Panc1 (cell line): ENCODE measurements at regions not wholly inside any gene's neighbourhood (a gene's known extent, or its start where the extent isn't known, plus 50 kb on each side); places are given as distances from the start of the nearest gene placed in this dataset.

Source experiments
- ATAC-seq: fragments of 200-7000 bp; cut with Tn5 transposase; 2 replicates; pipeline ENCODE4 v1.9.1; 2020; ENCODE audit warnings: mild to moderate bottlenecking, moderate library complexity
- BruUV-seq: library from RNA; stranded (reverse); fragments of 400-500 nt; replicated peaks from 2 replicates; lab custom pipeline; 2021; lab: Mats Ljungman, UMichigan
- CTCF ChIA-PET: fragments of 300-600 bp; sonication (Branson Sonifier 250); formaldehyde crosslinking; loops from one replicate; lab custom pipeline; 2022; ENCODE audit warnings: antibody characterized with exemption; lab: Charles Lee
- POLR2A ChIA-PET: fragments of 300-600 bp; sonication (Branson Sonifier 250); formaldehyde crosslinking; loops from one replicate; lab custom pipeline; 2022; ENCODE audit warnings: antibody characterized with exemption; lab: Charles Lee
- DNase-seq: peaks from one replicate; pipeline ENCODE4 v3.0.0-alpha.2; 2010; ENCODE audit warnings: low read depth, low spot score
- H3K27ac ChIP-seq: 2 replicates; pipeline ENCODE4 v1.5.1; 2011; ENCODE audit warnings: mild to moderate bottlenecking, low read length, inconsistent platforms
- H3K27me3 ChIP-seq: fragments of 200-500 bp; sonication (Bioruptor generic); 2 replicates; pipeline ENCODE4 v1.6.0; 2014; ENCODE audit warnings: low read length, inconsistent platforms; ENCODE audit not compliant: control insufficient read depth, insufficient read depth
- H3K36me3 ChIP-seq: fragments of 200-500 bp; sonication (Bioruptor generic); 2 replicates; pipeline ENCODE4 v1.5.1; 2014; ENCODE audit warnings: inconsistent platforms, mild to moderate bottlenecking, low read length, moderate library complexity; ENCODE audit not compliant: control insufficient read depth, insufficient read depth
- H3K4me1 ChIP-seq: 2 replicates; pipeline ENCODE4 v1.5.1; 2011; ENCODE audit warnings: inconsistent platforms, mild to moderate bottlenecking, low read length, moderate library complexity; ENCODE audit not compliant: control insufficient read depth, insufficient read depth
- H3K4me3 ChIP-seq, 2 experiments: 2 replicates each; pipeline ENCODE4 v1.5.1; 2011 to 2012; ENCODE audit warnings: low read depth in 2 of 2, low read length in 2 of 2, mild to moderate bottlenecking in 2 of 2, inconsistent platforms in 1 of 2, moderate library complexity in 1 of 2
- H3K9me3 ChIP-seq: fragments of 200-500 bp; sonication (Bioruptor generic); 2 replicates; pipeline ENCODE4 v1.5.1; 2014; ENCODE audit warnings: low read depth, mild to moderate bottlenecking, inconsistent platforms, low read length, moderate library complexity; ENCODE audit not compliant: control insufficient read depth, insufficient read depth
- CTCF ChIP-seq: fragments of 450-650 bp; IDR thresholded peaks from 2 replicates; pipeline ENCODE4 v1.5.1; 2017; ENCODE audit warnings: mild to moderate bottlenecking
- POLR2AphosphoS5 ChIP-seq: IDR thresholded peaks from 2 replicates; pipeline ENCODE4 v1.6.1; 2012; ENCODE audit warnings: mild to moderate bottlenecking, low read depth, low read length, moderate library complexity
- REST ChIP-seq, 2 experiments: IDR thresholded peaks; 2 replicates each; pipeline ENCODE4 v1.6.1; 2011 to 2012; ENCODE audit warnings: low read depth in 2 of 2, control low read depth in 1 of 2, low read length in 1 of 2, mild to moderate bottlenecking in 1 of 2, moderate library complexity in 1 of 2; ENCODE audit not compliant: insufficient read depth in 1 of 2
- SIN3A ChIP-seq: IDR thresholded peaks from 2 replicates; pipeline ENCODE4 v1.6.1; 2012; ENCODE audit warnings: low read depth, mild to moderate bottlenecking, low read length, moderate library complexity, borderline replicate concordance; ENCODE audit not compliant: insufficient read depth
- TCF7L2 ChIP-seq: IDR thresholded peaks from 2 replicates; pipeline ENCODE4 v1.6.1; 2011; ENCODE audit warnings: mild to moderate bottlenecking, low read depth, low read length, inconsistent platforms
- in situ Hi-C: cut with HindIII; loops from 2 replicates; pipeline ENCODE4 v1.10.0; 2016; ENCODE audit warnings: low sequenced_read_pairs, low pct_unique_long_range_greater_than_20kb
- intact Hi-C: fragments of 100-400 bp; cut with micrococcal nuclease; formaldehyde crosslinking; loops from one replicate; pipeline ENCODE4 v1.10.0; 2022; ENCODE audit not compliant: unreplicated experiment

GRCh38 chr1:82703951-82704350 is 903.2 kb downstream of the ADGRL2 start:
- CTCF ChIA-PET: no interaction called here
- no peaks in the 10 kb centered on the region; the same call in 1 of the 2 replicates for H3K9me3 ChIP-seq
- H3K36me3 ChIP-seq: no peaks in the 10 kb centered on the region
- in situ Hi-C loops (no loop called here), intact Hi-C loops (no loop called here)
- DNase-seq (no peak), ATAC-seq (no peak)
- H3K4me3 ChIP-seq: no peak overlapping the region
- no peak overlapping the region for H3K27ac ChIP-seq
- POLR2A ChIA-PET: no interaction called here
- H3K4me1 ChIP-seq: no peaks in the 10 kb centered on the region
- TF ChIP-seq REST (IDR thresholded peaks at IDR 0.05; ENCODE audit: insufficient read depth in 1 of 2, low read depth in 2 of 2, low read length in 1 of 2): no peak
- TF ChIP-seq POLR2AphosphoS5: no peak
- no peak for TF ChIP-seq SIN3A
- TF ChIP-seq TCF7L2: no peak
- no peak for TF ChIP-seq CTCF
- no peaks in the 10 kb centered on the region for H3K27me3 ChIP-seq
- BruUV-seq: no TSS peak

- ChIA-PET POLR2A (no interaction called here), CTCF (no interaction called here)
- BruUV-seq: no TSS peak
- in situ Hi-C loops (no loop called here), intact Hi-C loops (no loop called here)
- H3K4me1 ChIP-seq: no peaks in the 10 kb centered on the region
- H3K36me3 ChIP-seq: no peaks in the 10 kb centered on the region
- ATAC-seq (no peak), DNase-seq (no peak)
- no peak overlapping the region for H3K4me3 ChIP-seq
- H3K27ac ChIP-seq: no peak overlapping the region
- no peaks in the 10 kb centered on the region for H3K27me3 ChIP-seq
- H3K9me3 ChIP-seq: no peaks in the 10 kb centered on the region; the same call in 1 of the 2 replicates
- TF ChIP-seq CTCF (no peak), SIN3A (no peak), REST (IDR thresholded peaks at IDR 0.05; ENCODE audit: insufficient read depth in 1 of 2, low read depth in 2 of 2, low read length in 1 of 2) (no peak), POLR2AphosphoS5 (no peak), TCF7L2 (no peak)
Measured at GRCh38 chr1:82700476-82700875, 899.7 kb downstream of the ADGRL2 start.
